ENCODE measurements at regions not wholly inside any gene's neighbourhood (a gene's known extent, or its start where the extent isn't known, plus 50 kb on each side); places are given as distances from the start of the nearest gene placed in this dataset.

- TF ChIP-seq POLR2A (IDR thresholded peaks at IDR 0.05) (no peak), CTCF (IDR thresholded peaks at IDR 0.05) (no peak)
Observed at GRCh38 chr10:8844141-8844540, 789.7 kb downstream of the GATA3 start.

Data from esophagus squamous epithelium (tissue), 4 donors.